ENCODE measurements at regions not wholly inside any gene's neighbourhood (a gene's known extent, or its start where the extent isn't known, plus 50 kb on each side); places are given as distances from the start of the nearest gene placed in this dataset.

GRCh38 chr6:28741363-28741762 is 182.4 kb downstream of the TRIM27 start:
- Mint-ChIP-seq H3K4me1 (ENCODE audit: low read depth) (no peaks in the 10 kb centered on the region), H3K27me3 (peaks cover 72% of the 10 kb centered on the region), H3K27ac (no peak overlapping the region), H3K9me3 (peaks cover 15% of the 10 kb centered on the region), H3K36me3 (ENCODE audit: low read depth) (peaks cover 3% of the 10 kb centered on the region), H3K4me3 (no peak overlapping the region)
- DNase-seq: no peak

- no peaks in the 10 kb centered on the region for H3K36me3 Mint-ChIP-seq (ENCODE audit: low read depth)
- peak overlapping the region; percentile 85 for H3K27ac Mint-ChIP-seq
- H3K4me1 Mint-ChIP-seq (ENCODE audit: low read depth): no peaks in the 10 kb centered on the region
- H3K9me3 Mint-ChIP-seq: peaks cover 10% of the 10 kb centered on the region
- peak; percentile 48 for DNase-seq
- no peak overlapping the region for H3K4me3 Mint-ChIP-seq
- H3K27me3 Mint-ChIP-seq: peaks cover 70% of the 10 kb centered on the region
These were observed 181.0 kb downstream of the TRIM27 start for GRCh38 chr6:28742668-28743270.

DNA sequence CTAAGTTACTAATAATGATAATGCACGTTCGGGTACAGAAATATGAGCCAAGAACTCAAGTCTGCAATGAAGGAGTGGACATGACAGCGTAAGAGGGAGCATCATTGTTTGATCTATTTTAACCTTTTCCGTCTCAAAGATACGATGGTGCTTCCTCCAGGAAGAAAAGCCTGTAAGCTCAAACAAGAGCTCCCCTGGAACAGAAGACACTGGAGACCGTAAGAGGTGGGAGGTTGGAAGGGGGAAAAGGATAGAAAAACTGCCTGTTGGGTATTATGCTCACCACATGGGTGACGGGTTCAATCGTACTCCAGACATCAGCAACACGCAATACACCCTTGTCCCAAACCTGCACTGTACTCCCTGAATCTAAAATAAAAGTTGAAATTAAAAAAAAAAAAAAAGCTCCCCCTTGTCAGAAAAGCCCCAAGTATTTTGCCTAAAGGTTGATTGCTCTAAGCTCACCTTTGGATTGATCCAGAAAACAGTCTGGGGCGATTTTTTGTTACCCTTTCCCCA is 180.5 kb downstream of the TRIM27 start:
- Mint-ChIP-seq H3K36me3 (ENCODE audit: low read depth) (no peaks in the 10 kb centered on the region), H3K4me1 (ENCODE audit: low read depth) (no peaks in the 10 kb centered on the region), H3K27me3 (peaks cover 70% of the 10 kb centered on the region), H3K9me3 (peaks cover 9% of the 10 kb centered on the region), H3K4me3 (no peak overlapping the region), H3K27ac (no peak overlapping the region)
- no peak for DNase-seq

DNA sequence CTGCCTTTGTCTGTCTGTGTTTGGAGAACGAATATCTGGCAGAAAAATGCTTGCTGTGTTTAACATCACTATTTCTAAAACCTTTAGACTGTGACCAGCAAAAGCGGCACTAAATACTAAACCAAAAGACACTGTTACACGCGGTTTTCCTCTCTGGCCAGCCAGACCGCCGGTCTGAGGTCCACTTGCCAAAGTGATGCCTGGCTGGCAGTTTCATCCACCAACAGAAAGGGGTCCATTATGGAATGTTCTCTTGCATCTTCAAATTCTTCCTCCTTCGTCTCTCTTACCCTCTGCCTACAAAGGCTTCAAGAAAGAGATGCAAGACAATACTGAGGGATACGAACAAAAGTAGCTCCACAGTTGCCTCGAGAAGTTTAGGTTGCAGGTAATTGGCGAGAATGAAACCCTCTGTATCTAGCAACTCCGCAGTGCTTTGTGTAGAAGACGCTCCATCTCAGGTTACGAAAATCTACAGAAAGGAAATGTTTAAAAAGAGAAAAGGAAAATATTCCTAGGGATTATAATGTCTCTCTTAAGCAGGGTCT is 176.6 kb downstream of the TRIM27 start:
- Mint-ChIP-seq H3K27me3 (peaks cover 71% of the 10 kb centered on the region), H3K9me3 (peaks cover 13% of the 10 kb centered on the region), H3K4me3 (no peak overlapping the region)

DNA sequence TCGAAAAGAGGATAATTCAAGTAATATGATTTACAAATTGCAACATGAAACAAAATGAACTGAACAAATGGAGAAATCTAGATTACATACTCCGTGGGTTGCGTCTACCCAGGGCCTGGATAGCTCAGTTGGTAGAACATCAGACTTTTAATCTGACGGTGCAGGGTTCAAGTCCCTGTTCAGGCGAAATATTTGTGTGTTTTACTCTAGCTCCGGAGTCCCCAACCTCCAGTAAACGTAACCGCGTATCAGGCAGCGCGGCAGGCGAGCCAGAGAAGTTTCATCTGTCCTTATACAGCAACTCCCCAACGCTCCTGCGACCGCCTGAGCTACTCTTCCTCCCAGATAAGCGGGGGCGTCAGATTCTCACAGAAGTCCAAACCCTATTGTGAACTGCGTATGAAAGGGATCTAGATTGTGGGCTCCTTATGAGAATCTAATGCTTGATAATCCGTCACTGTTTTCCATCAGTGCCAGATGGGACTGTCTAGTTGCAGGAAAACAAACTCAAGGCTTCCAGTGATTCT is 176.1 kb downstream of the TRIM27 start:
- peaks cover 2% of the 10 kb centered on the region for H3K36me3 Mint-ChIP-seq (ENCODE audit: low read depth)
- H3K9me3 Mint-ChIP-seq: peaks cover 13% of the 10 kb centered on the region

More for the DNA sequence above, 176.6 kb downstream of the TRIM27 start:
- Mint-ChIP-seq H3K27ac (peak overlapping the region; percentile 20), H3K4me1 (ENCODE audit: low read depth) (no peaks in the 10 kb centered on the region), H3K36me3 (ENCODE audit: low read depth) (peaks cover 2% of the 10 kb centered on the region)
- DNase-seq: no peak

GRCh38 chr6:28748192-28748591 is 175.6 kb downstream of the TRIM27 start:
- Mint-ChIP-seq H3K4me1 (ENCODE audit: low read depth) (no peaks in the 10 kb centered on the region), H3K4me3 (no peak overlapping the region), H3K36me3 (ENCODE audit: low read depth) (peaks cover 2% of the 10 kb centered on the region), H3K27ac (no peak overlapping the region), H3K27me3 (peaks cover 73% of the 10 kb centered on the region), H3K9me3 (peaks cover 13% of the 10 kb centered on the region)
- no peak for DNase-seq

More for the DNA sequence above, 176.1 kb downstream of the TRIM27 start:
- Mint-ChIP-seq H3K4me3 (no peak overlapping the region), H3K27ac (peak overlapping the region; percentile 20), H3K27me3 (peaks cover 74% of the 10 kb centered on the region), H3K4me1 (ENCODE audit: low read depth) (no peaks in the 10 kb centered on the region)
- no peak for DNase-seq

GRCh38 chr6:28750926-28751458 is 172.8 kb downstream of the TRIM27 start:
- Mint-ChIP-seq H3K4me1 (ENCODE audit: low read depth) (no peaks in the 10 kb centered on the region), H3K36me3 (ENCODE audit: low read depth) (peaks cover 2% of the 10 kb centered on the region), H3K4me3 (no peak overlapping the region), H3K9me3 (peaks cover 13% of the 10 kb centered on the region), H3K27ac (no peak overlapping the region), H3K27me3 (peaks cover 61% of the 10 kb centered on the region)
- no peak for DNase-seq

GRCh38 chr6:28751514-28751913 is 172.3 kb downstream of the TRIM27 start:
- Mint-ChIP-seq H3K36me3 (ENCODE audit: low read depth) (peaks cover 2% of the 10 kb centered on the region), H3K4me1 (ENCODE audit: low read depth) (no peaks in the 10 kb centered on the region), H3K27ac (no peak overlapping the region), H3K9me3 (peaks cover 13% of the 10 kb centered on the region), H3K27me3 (peaks cover 59% of the 10 kb centered on the region), H3K4me3 (no peak overlapping the region)
- no peak for DNase-seq

DNA sequence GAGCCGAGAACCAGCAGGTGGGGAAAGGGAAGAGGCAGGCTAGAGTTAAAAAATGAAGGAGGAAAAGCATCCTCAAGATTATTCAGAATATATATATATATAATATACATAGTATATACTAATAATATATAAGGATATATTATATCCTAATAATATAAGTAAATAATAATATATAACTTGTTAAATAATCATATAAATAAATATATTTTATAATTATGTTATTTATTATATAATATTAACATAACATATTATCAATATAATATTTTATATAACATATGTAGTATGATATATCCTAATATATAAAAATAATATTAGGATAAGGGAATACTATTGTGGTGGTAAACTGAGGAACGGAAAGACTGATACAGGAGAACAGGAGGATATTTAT is 171.8 kb downstream of the TRIM27 start:
- no peaks in the 10 kb centered on the region for H3K4me1 Mint-ChIP-seq (ENCODE audit: low read depth)
- no peak overlapping the region for H3K4me3 Mint-ChIP-seq
- H3K36me3 Mint-ChIP-seq (ENCODE audit: low read depth): peaks cover 2% of the 10 kb centered on the region
- H3K9me3 Mint-ChIP-seq: peaks cover 13% of the 10 kb centered on the region
- DNase-seq: no peak
- H3K27ac Mint-ChIP-seq: no peak overlapping the region
- peaks cover 61% of the 10 kb centered on the region for H3K27me3 Mint-ChIP-seq

- Mint-ChIP-seq H3K27me3 (peaks cover 58% of the 10 kb centered on the region), H3K9me3 (no peaks in the 10 kb centered on the region), H3K4me1 (ENCODE audit: low read depth) (no peaks in the 10 kb centered on the region), H3K4me3 (no peak overlapping the region), H3K27ac (no peak overlapping the region), H3K36me3 (ENCODE audit: low read depth) (no peaks in the 10 kb centered on the region)
- no peak for DNase-seq
These were observed 166.2 kb downstream of the TRIM27 start for GRCh38 chr6:28757429-28758045.

GRCh38 chr6:28758046-28758817 is 165.6 kb downstream of the TRIM27 start:
- Mint-ChIP-seq H3K36me3 (ENCODE audit: low read depth) (no peaks in the 10 kb centered on the region), H3K9me3 (no peaks in the 10 kb centered on the region), H3K4me1 (ENCODE audit: low read depth) (no peaks in the 10 kb centered on the region), H3K27ac (no peak overlapping the region), H3K4me3 (no peak overlapping the region), H3K27me3 (peaks cover 59% of the 10 kb centered on the region)
- DNase-seq: no peak

DNA sequence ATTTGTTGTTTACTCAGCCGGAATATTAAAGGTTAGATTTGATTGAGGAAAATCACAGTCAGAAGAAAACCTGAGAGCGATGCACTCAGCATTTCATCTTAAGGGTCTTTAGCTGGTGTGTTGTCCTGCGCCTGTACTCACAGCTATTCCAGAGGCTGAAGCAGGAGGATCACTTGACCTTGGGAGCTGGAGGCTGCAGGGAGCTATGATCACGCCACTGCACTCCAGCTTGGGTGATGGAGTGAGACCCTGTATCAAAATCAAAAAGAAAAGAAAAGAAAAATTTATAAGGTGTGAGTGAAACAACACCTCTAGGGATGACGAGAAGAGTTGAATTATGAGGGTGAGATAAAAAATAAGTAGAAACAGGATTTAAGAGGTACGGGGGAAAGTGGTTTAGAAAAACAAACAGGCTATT is 165.0 kb downstream of the TRIM27 start:
- no peaks in the 10 kb centered on the region for H3K36me3 Mint-ChIP-seq (ENCODE audit: low read depth)
- H3K4me1 Mint-ChIP-seq (ENCODE audit: low read depth): no peaks in the 10 kb centered on the region
- H3K9me3 Mint-ChIP-seq: no peaks in the 10 kb centered on the region
- DNase-seq: no peak
- H3K27me3 Mint-ChIP-seq: peaks cover 62% of the 10 kb centered on the region
- no peak overlapping the region for H3K4me3 Mint-ChIP-seq
- no peak overlapping the region for H3K27ac Mint-ChIP-seq

GRCh38 chr6:28764014-28764723 is 159.6 kb downstream of the TRIM27 start:
- no peak overlapping the region for H3K4me3 Mint-ChIP-seq
- peaks cover 4% of the 10 kb centered on the region for H3K9me3 Mint-ChIP-seq
- no peak overlapping the region for H3K27ac Mint-ChIP-seq
- H3K4me1 Mint-ChIP-seq (ENCODE audit: low read depth): no peaks in the 10 kb centered on the region
- H3K27me3 Mint-ChIP-seq: peaks cover 84% of the 10 kb centered on the region
- no peak for DNase-seq
- no peaks in the 10 kb centered on the region for H3K36me3 Mint-ChIP-seq (ENCODE audit: low read depth)

All from activated T-cell treated with anti-CD3 and anti-CD28 coated beads, Interleukin-2, amount 50 U/mL, for 24 hours (primary cell).